NT2/D1 (cell line): ENCODE measurements at regions not wholly inside any gene's neighbourhood (a gene's known extent, or its start where the extent isn't known, plus 50 kb on each side); places are given as distances from the start of the nearest gene placed in this dataset.

Source experiments
- SUZ12 ChIP-seq: IDR thresholded peaks from 2 replicates; pipeline ENCODE4 v1.6.1; 2011; ENCODE audit not compliant: insufficient read length, insufficient read depth; ENCODE audit errors: extremely low read depth
- YY1 ChIP-seq: IDR thresholded peaks from 2 replicates; pipeline ENCODE4 v1.6.1; 2011; ENCODE audit not compliant: insufficient read length, insufficient read depth
- ZNF274 ChIP-seq: IDR thresholded peaks from 2 replicates; pipeline ENCODE4 v1.6.1; 2011; ENCODE audit warnings: mild to moderate bottlenecking, low read depth, low read length

- no peak for TF ChIP-seq SUZ12
- TF ChIP-seq ZNF274, result no peak
- no peak for TF ChIP-seq YY1
Measured at GRCh38 chr7:86947929-86948328, 111.5 kb downstream of the ELAPOR2 start.
